Osteocyte (in vitro differentiated cells): ENCODE measurements at regions not wholly inside any gene's neighbourhood (a gene's known extent, or its start where the extent isn't known, plus 50 kb on each side); places are given as distances from the start of the nearest gene placed in this dataset.
"Not testable (repeated sequence)": the region's sequence is repeated elsewhere in the genome, so short reads cannot be mapped to it uniquely, and the experiment has no call there.

Experiments used
- DNase-seq: peaks from one replicate; pipeline ENCODE4 v3.0.0; 2021; ENCODE audit warnings: mixed read lengths; ENCODE audit not compliant: unreplicated experiment; ENCODE audit errors: extremely low spot score
- H3K27ac Mint-ChIP-seq: one replicate; pipeline ENCODE4 v1.8.0; 2021; ENCODE audit warnings: mild to moderate bottlenecking, mixed read lengths; ENCODE audit not compliant: unreplicated experiment
- H3K27me3 Mint-ChIP-seq: one replicate; pipeline ENCODE4 v1.8.0; 2021; ENCODE audit warnings: mixed read lengths; ENCODE audit not compliant: unreplicated experiment
- H3K36me3 Mint-ChIP-seq: one replicate; pipeline ENCODE4 v1.8.0; 2021; ENCODE audit warnings: mixed read lengths; ENCODE audit not compliant: unreplicated experiment
- H3K4me1 Mint-ChIP-seq: one replicate; pipeline ENCODE4 v1.8.0; 2021; ENCODE audit warnings: mixed read lengths; ENCODE audit not compliant: unreplicated experiment
- H3K4me3 Mint-ChIP-seq: one replicate; pipeline ENCODE4 v1.8.0; 2021; ENCODE audit warnings: mild to moderate bottlenecking, moderate library complexity, mixed read lengths; ENCODE audit not compliant: unreplicated experiment
- H3K9me3 Mint-ChIP-seq: one replicate; pipeline ENCODE4 v1.8.0; 2021; ENCODE audit warnings: mixed read lengths; ENCODE audit not compliant: unreplicated experiment
- TF ChIP-seq, protein P1 (sequence below): fragments of 200-600 bp; sonication (generic); IDR thresholded peaks from 2 replicates; pipeline ENCODE4 v1.5.0; 2021; ENCODE audit warnings: antibody characterized with exemption, mild to moderate bottlenecking, moderate library complexity

DNA sequence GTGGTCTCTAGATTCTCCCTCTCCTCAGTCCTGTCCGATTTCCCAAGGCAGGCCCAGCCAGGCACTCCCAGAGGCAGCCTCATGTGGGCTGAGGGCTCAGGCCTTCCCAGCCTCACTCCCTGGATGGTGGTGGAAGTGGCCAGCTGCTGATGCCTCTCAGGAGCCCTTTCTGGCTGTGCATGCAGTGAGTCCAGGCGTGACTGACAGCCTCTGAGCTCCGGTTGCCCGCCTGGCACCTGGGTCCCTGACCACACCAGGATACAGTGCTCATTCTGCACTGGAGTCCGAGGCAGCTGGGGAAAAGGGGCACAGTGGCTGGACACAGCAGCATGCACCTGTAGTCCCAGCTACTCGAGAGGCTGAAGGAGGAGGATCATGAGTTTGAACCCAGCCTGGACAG is 132.6 kb downstream of the CUL2 start:
- H3K4me3 Mint-ChIP-seq: no peak overlapping the region
- no peaks in the 10 kb centered on the region for H3K36me3 Mint-ChIP-seq
- DNase-seq: no peak
- H3K27me3 Mint-ChIP-seq: no peaks in the 10 kb centered on the region
- no peak overlapping the region for H3K27ac Mint-ChIP-seq
- no peaks in the 10 kb centered on the region for H3K9me3 Mint-ChIP-seq
- H3K4me1 Mint-ChIP-seq: no peaks in the 10 kb centered on the region
- TF ChIP-seq, protein P1, sequence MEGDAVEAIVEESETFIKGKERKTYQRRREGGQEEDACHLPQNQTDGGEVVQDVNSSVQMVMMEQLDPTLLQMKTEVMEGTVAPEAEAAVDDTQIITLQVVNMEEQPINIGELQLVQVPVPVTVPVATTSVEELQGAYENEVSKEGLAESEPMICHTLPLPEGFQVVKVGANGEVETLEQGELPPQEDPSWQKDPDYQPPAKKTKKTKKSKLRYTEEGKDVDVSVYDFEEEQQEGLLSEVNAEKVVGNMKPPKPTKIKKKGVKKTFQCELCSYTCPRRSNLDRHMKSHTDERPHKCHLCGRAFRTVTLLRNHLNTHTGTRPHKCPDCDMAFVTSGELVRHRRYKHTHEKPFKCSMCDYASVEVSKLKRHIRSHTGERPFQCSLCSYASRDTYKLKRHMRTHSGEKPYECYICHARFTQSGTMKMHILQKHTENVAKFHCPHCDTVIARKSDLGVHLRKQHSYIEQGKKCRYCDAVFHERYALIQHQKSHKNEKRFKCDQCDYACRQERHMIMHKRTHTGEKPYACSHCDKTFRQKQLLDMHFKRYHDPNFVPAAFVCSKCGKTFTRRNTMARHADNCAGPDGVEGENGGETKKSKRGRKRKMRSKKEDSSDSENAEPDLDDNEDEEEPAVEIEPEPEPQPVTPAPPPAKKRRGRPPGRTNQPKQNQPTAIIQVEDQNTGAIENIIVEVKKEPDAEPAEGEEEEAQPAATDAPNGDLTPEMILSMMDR: no peak

DNA sequence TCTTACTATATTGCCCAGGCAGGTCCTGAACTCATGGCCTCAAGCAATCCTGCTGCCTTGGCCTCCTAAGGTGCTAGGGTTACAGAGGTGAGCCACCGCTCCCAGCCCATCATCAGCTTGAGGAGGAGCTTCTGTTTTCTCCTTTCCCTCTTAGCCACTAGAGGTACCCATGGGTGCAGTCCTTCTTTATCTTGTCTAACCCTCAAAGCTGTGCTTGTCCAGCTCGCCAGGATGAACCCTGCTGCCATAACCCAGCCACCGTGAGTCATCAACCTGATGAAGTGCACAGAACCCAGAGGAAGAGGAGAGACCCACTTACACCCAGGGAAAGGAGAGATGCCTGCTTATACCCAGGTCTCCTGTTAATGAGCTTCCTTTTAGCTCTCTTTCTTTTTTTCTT is 133.4 kb downstream of the CUL2 start:
- no peaks in the 10 kb centered on the region for H3K36me3 Mint-ChIP-seq
- no peaks in the 10 kb centered on the region for H3K4me1 Mint-ChIP-seq
- TF ChIP-seq, protein P1: no peak
- H3K4me3 Mint-ChIP-seq: no peak overlapping the region
- no peaks in the 10 kb centered on the region for H3K9me3 Mint-ChIP-seq
- H3K27ac Mint-ChIP-seq: no peak overlapping the region
- no peak for DNase-seq
- no peaks in the 10 kb centered on the region for H3K27me3 Mint-ChIP-seq

GRCh38 chr10:34955391-34955790 is 134.8 kb downstream of the CUL2 start:
- Mint-ChIP-seq H3K36me3 (no peaks in the 10 kb centered on the region), H3K27me3 (no peaks in the 10 kb centered on the region), H3K9me3 (no peaks in the 10 kb centered on the region), H3K4me1 (no peaks in the 10 kb centered on the region), H3K27ac (no peak overlapping the region), H3K4me3 (no peak overlapping the region)
- no peak for DNase-seq
- TF ChIP-seq, protein P1: no peak

DNA sequence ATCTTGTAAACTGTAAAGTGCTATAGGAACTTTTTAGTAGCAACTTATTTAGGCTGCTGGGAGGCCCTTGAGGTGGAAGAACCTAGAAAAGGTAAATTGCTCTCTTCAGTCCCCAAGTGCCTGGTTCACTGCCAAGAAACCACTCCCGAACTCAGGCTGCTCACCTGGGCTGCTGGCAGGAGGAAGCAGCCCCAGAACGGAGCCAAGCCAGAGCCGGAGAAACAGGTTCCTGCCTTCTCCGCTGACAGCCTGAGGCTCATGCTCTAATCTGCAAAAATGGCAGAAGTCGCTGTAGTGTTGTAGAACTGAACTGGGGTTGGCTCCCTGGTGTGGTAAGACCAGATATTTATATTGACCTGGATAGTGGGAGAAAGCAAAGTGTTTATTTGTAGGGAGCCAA is 136.0 kb downstream of the CUL2 start:
- TF ChIP-seq, protein P1: no peak
- Mint-ChIP-seq H3K27ac (no peak overlapping the region), H3K36me3 (no peaks in the 10 kb centered on the region), H3K9me3 (no peaks in the 10 kb centered on the region), H3K27me3 (no peaks in the 10 kb centered on the region), H3K4me1 (no peaks in the 10 kb centered on the region), H3K4me3 (no peak overlapping the region)
- no peak for DNase-seq

- not testable (repeated sequence) for H3K4me1 Mint-ChIP-seq, DNase-seq, H3K4me3 Mint-ChIP-seq, H3K27me3 Mint-ChIP-seq, H3K27ac Mint-ChIP-seq, H3K36me3 Mint-ChIP-seq, H3K9me3 Mint-ChIP-seq
Measured at GRCh38 chr10:34951263-34951887, 136.3 kb upstream of the PARD3 start.

DNA sequence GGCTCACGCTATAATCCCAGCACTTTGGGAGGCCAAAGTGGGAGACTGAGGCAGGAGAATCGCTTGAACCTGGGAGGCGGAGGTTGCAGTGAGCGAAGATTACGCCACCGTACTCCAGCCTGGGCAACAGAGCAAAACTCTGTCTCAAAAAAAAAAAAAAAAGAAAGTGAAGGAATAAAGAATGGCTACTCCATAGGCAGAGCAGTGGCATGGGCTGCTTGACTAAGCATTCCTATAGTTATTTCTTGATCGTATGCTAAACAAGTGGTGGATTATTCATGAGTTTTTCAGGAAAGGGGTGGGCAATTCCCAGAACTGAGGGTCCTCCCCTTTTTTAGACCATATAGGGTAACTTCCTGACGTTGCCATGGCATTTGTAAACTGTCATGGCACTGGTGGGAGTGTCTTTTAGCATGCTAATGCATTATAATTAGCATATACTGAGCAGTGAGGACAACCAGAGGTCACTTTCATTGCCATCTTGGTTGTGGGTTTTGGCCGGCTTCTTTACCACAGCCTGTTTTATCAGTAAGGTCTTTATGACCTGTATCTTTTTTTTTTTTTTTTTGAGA is 130.9 kb upstream of the PARD3 start:
- not testable (repeated sequence) for H3K27ac Mint-ChIP-seq, H3K4me3 Mint-ChIP-seq, DNase-seq, H3K9me3 Mint-ChIP-seq, H3K36me3 Mint-ChIP-seq, H3K4me1 Mint-ChIP-seq
- peaks cover 15% of the 10 kb centered on the region for H3K27me3 Mint-ChIP-seq
